AG20443 (cell line): ENCODE measurements at regions not wholly inside any gene's neighbourhood (a gene's known extent, or its start where the extent isn't known, plus 50 kb on each side); places are given as distances from the start of the nearest gene placed in this dataset.
"Not testable (repeated sequence)": the region's sequence is repeated elsewhere in the genome, so short reads cannot be mapped to it uniquely, and the experiment has no call there.

Source experiments
- DNase-seq: peaks from one replicate; pipeline ENCODE4 v3.0.0; 2012; ENCODE audit warnings: low spot score, mixed read lengths

DNA sequence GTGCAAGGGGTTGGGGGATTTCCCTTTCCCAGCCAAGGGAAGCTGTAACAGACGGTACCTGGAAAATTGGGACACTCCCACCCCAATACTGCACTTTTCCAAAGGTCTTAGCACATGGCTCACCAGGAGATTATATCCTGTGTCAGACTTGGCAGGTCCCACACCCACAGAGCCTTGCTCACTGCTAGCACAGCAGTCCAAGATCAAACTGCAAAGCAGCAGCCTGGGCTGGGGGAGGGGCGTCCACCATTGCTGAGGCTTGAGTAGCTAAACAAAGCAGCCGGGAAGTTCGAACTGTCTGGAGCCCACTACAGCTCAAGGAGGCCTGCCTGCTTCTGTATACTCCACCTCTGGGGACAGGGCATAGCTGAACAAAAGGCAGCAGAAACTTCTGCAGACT is 604.2 kb upstream of the SEMA3D start:
- DNase-seq = not testable (repeated sequence)

DNA sequence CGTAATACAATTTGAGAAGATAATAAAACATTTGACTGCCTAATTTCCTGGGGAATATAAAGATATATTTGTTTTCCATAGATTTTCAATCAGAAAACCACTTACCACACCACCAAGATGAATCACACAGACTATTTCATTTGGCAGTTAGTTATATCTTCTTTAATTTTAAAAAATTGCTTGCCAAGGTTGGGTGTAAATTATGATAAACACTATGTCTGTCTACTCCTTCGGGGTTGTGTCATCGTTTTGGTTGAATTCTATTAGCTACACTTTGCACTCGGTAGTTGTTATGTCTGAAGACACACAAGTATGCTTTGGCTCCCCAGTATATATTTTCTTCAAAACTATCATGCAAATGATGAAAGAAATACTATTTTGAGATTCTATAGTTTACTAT is 594.8 kb upstream of the SEMA3D start:
- DNase-seq = no peak

DNA sequence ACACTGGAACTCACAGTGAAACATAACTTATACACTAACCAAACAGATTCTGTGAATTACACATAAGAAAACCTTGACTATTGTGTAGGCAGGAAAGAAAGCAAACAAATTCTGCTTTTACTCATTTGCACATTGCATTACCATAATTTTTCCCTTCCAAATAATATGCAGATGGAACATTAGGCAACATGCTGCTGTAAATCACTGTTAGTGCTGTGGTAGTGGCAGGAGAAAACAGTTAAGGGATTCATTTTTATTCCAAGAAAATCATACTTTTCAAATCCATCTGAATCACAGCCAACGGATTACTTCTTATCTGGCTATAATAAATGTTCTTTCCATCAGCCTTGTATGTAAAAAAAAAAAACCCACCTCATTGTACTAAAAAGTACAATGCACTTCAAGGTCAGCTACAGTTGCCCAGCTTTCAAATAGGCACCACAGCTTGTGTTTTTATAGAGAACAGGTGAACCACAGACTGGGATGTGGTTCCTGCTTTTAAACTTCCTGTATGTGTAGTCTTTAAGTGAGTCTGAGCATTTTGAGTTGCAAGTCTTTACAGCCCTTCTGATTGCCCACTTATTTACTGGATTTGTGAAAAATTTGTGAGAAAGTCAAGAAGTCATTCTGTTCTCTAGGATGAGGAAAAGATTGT is 590.0 kb upstream of the SEMA3D start:
- no peak for DNase-seq

DNA sequence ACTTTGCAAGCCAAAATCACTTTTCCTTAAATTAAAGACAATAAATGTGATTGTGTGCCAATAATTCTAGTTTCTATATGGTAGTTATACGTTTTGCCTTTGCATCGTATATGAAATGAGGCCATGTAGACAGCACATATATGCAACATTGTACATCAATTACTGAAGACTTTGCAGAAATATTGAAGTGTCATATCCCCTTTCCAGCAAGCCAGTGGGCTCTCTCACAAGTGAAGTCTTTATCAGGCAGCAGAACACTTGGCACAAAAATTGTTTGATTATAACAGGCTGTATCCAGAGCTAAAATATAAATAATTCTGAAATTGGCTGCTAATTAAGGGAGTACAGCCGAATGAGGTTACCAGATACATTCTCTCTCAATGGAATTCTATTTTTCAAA is 588.6 kb upstream of the SEMA3D start:
- DNase-seq = no peak

DNA sequence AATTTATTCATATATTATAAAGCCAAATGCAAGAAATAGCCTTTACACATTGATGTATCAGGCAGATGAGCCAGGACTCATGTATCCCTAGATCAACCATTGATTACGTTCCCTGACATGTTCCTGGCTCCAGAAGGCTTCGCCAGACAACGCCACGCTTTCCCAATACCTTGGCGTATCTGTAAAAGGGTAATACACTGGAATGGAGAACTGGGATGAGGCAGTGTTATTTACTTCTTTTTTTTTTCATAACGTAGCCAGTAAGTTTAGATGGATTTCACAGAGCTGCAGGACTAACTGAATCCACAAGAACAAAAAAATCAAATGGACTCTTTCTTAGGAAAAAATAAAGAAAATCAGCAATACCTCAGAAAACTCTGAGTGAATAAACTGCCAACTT is 588.1 kb upstream of the SEMA3D start:
- no peak for DNase-seq

DNA sequence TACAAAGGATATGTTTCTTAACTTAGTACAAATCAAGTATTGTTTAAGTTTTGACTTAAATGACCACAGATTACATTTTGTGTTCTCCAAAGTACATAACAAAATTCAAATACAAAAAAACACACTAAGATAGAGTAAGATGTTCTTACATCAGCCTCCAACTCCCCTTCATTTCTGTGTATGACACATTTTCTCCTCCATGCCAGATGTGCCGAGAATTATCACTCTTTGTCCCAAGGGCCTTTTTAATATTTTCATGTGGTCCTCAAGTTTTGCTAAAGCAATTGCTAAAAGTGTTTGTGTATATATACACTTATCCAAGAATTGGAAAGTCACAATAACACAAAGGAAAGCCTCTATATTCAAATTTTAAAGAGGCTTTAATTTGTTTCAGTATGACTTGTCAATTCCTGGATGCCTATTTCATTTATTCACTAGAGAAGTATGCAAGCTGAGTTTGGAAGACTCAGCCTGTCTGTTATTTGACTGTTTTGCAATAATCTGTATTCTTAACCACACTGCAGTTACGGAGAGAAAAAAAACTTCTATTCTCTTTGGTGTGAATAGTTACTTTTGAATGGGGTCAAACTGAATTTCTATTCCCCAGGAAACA is 586.4 kb upstream of the SEMA3D start:
- DNase-seq = peak; percentile 45

DNA sequence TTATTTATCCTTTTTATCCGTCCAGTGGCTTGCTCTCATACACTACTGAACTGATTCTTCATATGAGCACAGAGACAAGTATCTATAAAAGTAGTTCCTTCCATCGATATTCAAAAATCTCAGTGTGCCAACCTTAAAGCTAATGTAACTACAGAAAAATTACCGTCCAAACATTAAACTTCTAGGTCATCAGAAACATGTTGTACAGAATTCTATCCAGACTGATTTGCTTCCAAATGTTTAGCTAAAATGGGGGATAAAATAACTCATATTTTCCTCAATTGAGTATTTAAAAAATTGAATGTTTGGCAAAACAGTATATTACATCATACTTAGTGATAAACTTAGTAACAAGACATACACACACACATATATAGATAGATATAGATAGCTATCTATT is 584.7 kb upstream of the SEMA3D start:
- no peak for DNase-seq

DNA sequence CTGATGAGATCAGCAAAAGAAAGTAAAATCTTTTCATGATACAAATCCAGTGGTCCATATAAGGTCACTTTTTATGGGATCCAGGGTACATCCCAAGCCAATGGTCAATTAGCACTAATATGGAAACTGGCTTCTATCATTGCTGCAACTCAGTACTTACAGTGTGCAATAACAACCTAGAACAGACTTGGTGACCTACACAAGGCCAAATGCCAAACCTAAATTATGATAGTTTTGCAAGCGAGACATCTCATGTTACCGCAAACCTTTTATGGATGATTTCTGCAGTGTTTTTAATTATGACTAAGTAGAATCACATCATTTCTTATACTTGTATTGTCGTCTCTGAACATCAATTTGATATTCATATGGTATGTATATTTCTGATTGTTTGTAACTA is 583.5 kb upstream of the SEMA3D start:
- peak; percentile 22 for DNase-seq

DNA sequence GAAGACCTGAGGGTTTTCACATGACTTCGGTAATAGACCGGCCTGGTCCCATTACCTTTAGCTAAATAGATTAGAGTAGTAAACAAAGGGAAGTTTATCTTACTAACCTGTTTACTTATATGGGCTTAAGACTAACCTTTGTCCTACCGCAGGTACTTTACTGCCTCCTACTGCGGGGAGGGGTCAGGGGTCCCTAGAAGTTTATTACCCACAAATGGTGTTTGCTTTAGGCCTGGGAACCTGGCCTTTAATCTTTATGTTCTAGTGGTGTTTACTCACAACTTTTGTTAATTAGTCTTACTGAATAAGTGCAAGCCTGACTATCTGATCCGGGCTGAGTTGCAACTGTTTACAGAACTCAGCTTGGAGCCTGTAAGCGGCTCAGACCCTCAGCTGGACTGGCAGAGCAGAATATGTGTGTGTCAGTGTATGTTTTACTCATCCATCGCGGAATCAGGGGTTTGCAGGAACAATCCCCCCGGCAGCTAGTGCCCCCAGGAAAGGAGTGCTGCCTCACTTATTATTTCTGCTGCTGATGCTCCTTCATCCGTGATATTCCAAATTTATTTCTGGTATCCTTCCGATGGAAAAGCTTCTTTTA is 578.9 kb upstream of the SEMA3D start:
- DNase-seq = no peak

DNA sequence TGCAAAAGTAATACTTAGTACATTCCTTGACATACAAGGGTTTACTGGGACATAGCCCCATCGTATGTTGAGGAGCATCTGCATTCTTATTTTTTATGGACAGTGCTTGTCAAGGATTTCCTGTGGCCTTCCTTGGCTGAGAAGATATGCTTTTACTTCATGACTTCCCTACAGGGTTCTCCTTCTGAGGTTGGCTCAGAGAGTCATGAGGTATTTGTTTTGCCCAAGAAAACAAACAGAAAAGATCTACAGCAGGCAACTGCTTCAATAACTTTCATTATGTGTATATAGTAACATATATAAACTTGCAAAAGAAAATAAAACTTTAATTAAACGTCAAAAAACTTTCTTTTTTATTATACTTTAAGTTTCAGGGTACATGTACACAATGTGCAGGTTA is 577.2 kb upstream of the SEMA3D start:
- DNase-seq = no peak

DNA sequence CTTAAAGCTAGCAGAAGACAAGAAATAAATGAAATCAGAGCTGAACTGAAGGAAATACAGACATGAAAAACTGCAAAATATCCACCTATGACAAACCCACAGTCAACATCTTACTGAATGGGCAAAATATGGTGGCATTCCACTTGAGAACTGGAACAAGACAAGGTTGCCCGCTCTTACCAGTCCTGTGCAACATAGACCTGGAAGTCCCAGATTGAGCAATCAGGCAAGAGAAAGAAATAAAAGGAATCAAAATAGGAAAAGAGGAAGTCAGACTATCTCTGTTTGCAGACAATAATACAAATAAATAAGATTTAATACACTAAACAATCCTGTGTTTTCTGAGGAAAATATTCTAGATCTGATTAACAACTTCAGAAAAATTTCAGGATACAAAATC is 570.5 kb upstream of the SEMA3D start:
- no peak for DNase-seq

DNA sequence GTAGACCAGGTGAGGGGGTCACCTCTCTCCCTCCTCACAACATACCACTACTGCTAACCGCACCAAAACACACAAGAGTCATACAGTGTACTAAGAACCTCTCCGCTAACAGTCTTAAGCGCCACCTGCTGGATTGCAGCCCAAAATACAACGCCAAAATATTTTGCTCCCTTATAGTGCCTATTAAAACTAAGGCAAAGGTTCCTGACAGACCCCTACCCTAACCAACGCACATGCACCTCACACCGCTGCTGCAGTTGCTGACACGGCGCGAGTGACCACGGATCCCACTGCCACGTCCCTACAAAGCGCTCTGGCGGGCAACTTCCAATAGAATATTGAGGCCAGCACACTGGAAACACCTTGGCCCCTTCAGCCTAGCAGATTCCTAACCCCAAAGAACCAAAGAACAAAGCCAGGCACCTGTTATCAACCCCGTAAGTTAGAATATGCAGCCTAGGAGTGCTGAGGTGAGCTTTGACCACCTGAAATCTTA is 563.6 kb upstream of the SEMA3D start:
- peak; percentile 48 for DNase-seq

DNA sequence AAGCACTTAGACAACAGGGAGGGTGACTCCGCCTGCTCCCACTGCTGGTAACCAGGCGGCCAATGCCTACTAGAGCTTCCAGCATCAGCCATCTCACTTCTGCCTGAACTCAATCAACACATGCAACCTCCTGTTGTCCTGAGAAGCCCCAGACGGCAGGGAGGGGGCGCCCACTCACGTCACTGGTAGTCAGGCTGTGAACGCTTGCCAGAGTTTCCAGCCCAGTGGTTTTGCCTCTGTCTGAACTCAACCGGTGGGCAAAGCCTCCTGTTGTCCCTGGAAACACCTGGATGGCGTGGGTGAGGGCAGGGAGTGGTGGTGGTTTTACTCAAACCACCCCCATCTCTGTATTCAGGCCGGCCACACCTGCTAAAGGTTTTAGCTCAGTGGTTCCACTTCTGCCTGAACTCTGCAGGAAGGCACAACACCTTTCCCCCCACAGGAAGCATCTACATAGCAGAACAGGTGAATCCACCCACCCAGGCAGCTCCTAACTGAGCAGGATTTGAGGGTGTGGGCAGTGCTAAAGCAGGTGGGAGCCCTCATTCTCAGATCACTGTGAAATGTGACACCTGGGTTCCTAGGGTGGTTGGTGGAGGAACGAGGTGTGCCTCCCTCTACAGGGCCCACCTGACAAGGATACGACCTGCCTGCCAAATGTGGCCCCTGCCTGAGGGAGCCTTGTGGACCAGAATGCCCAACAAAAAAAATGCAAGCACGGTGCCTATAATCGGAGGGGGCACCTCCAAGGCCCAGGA is 563.0 kb upstream of the SEMA3D start:
- DNase-seq = no peak

DNA sequence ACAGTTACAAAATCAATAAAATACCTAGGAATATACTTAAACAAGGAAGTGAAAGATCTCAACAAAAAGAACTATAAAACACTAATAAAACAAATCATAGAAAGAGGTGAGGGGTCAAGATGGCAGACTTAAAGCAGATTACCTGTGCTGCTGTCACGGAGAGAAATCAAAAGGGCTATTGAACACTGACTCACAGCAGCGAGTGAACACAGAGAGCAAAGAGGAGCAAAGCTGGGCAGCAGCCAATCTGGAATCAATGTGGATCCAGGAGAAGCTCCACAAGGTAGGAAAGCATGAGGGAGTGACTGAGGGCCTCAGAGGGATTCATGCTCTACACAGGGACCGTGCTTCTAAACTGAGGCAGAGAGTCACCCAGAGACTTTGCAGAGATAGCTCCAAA is 562.0 kb upstream of the SEMA3D start:
- DNase-seq = no peak

DNA sequence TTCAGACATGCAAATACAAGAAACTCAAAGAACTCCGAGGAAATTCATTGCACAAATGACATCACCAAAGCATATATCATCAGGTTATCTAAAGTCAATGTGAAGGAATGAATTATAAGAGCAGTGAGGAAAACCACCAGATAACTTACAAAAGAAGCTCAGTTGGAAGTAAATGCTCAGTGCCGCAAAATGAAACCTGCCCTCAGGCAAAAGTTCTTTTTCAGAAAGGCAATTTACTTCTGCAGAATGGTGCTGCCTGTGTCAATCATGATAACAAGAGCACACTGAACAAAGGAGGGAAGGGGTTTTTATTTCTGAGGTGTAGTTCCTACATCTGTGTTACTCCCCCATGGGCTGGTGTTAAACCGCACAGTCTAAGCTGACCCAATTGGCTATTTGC is 550.6 kb upstream of the SEMA3D start:
- no peak for DNase-seq

DNA sequence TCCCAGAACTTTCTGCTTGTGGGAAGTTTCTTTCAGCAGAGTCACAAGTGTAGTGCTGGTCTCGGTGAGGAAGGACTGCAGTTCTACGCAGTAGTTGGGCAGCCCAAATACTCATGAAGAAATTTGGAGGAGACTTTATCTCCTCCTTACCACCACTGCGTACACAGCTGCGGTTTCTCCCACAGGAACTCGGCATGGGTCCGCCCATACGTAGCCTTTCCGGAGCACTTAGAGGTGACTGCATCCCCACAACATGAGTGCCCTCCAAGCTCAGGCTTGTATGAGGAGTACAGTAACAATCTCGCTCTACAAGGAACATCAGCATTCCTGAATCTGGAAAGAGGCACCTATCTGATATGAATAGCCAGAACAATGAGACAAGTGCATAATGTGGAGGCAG is 549.2 kb upstream of the SEMA3D start:
- DNase-seq = no peak

DNA sequence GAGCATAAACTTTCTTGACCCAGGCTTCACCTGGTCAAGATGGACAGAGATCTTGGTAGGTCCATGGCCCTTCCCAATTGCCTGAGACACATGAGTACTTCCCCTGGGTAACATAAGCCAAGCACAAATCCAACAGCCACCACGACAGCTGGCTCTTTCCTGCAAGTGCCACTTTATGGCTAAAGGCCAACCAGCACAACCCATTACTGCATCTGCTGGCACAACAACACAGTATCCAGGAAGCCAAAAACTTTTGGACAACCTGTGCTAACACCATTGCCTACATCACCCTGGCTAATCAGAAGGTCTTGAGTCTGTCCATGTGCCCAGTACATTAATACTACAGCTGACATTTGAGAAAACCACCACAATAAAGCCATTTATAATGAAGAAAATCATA is 548.0 kb upstream of the SEMA3D start:
- DNase-seq = no peak

DNA sequence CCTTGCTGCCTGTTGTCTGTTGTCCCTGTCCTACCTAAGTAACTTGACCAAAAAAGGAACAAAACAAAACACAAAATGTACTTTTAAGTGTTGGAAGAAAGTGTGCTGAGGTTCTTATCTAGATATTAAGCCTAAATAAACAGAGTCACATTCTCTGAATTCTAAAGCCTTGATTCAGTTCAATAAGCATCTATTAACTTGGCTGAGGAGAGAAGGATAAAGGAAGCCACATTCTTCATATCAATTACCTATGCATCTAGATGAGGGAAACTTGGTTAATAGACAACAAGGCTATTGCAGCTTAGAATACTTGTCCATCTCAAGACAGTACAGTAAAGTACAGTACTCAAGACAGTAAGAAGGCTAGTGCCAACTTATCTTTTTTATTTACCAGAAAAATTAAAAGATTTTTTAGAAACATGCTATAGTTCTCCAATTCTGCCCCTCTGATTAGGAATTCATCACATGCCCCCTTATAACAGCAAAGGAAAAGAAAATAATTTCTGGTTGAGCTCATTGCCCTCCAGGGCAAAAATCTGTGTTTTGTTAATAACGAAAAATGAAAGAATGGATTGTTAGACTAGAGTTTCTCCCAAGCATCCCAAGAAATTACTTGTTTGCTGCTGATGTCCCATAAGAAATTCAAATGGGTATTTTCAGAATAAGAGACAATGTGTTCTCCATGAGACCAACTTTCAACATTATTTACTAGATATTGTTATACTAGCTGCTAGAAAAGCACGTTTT is 546.5 kb upstream of the SEMA3D start:
- DNase-seq = no peak

DNA sequence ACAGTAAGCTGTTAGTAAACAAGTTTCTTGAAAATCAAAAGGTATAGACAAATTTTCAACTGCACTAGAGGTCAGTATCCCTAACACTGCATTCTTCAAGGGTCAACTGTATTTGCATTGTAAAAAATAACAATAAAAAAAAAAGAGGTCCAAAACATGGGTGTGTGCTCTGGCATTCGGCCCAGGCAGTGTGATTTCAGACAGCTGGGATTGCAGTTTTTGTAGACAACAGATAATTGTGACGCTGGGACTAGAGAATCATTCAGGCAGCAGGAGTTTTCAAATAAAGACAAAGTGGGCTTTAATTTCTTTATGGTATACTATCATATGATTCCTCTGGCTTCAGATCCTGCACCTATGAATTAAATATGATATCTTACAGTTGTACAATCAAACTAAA is 543.2 kb upstream of the SEMA3D start:
- no peak for DNase-seq

DNA sequence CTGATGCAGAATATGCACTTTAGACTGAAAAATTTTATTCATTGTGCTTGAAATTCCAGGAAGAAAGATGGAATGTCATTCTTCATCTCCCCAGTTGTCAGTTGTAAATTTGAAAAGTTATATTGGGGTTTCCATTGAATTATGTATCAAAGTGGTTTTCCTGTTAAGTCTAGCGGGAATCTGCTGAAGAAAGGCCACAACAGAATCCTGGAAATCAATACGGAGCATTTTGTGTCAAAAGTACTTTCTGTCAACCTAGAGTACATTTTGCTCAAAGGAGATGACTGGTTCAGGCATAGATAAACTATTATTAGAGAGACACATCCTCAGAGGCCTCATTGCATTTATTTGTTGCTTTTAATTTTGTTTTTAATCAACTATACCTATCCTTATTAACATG is 538.2 kb upstream of the SEMA3D start:
- DNase-seq = no peak

DNA sequence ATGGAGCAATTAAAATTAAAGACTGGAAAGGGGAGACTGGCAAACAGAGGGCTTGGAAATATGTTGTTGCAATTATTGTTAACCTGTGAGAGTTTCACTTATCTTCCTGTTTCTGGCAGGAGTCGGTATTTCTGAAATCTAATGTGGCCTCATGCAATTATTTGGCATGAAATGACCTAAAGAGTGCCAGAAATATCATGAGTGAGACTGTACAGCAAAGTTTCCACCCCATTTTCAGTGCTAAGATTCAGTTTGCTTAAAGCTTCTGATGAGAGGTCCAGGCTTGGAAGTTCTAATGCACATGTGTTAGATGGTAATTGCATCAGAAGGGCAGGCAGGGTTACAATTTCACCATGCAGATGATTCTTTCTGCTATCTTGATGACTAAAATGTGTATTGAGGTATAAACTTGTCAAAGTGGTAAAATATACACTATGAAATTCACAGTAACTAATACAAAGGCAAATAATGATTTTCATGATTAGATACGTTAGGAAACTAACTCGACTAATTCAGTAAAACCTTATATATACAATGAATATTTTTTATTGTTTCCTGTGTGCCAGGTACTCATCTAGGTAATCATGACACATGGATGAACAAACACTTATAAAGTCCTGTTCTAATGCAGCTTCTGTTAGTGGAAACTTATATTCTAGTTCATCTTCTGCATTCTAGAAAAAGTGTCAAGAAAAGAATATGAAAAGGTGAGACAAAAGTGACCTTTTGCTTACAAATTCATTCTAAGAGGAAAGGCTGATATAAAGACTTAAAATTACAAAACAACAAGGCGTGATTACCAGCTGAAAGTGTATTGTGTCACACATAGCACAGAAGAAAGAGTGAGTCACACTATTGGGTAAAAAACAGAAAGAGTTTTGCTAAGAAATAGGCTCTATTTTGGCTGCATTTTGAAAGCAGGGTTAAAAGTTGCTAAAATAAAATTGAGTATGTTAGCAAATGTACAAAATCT is 533.4 kb upstream of the SEMA3D start:
- peak; percentile 56 for DNase-seq
